Breast epithelium (tissue), 4 donors: ENCODE measurements at regions not wholly inside any gene's neighbourhood (a gene's known extent, or its start where the extent isn't known, plus 50 kb on each side); places are given as distances from the start of the nearest gene placed in this dataset.

ENCODE experiments used
- DNase-seq, 2 donors: peaks; one replicate each; pipeline ENCODE4 v3.0.0-alpha.2; 2019; ENCODE audit warnings: low spot score in 2 of 2
- H3K27ac ChIP-seq, 2 donors: fragments of 200-600 bp; sonication (generic) in 1 of 2; one replicate each; pipeline ENCODE4 v1.5.1; 2016 to 2019; ENCODE audit warnings: mild to moderate bottlenecking in 1 of 2
- H3K27me3 ChIP-seq, 2 donors: fragments of 200-600 bp; sonication (generic) in 1 of 2; one replicate each; pipeline versions ENCODE4 v1.5.1 to v1.6.0; 2017 to 2019; ENCODE audit warnings: control low read depth in 1 of 2, mild to moderate bottlenecking in 1 of 2
- H3K36me3 ChIP-seq: fragments of 200-600 bp; one replicate; pipeline ENCODE4 v1.5.1; 2019
- H3K4me1 ChIP-seq, 2 donors: fragments of 200-600 bp; sonication (generic); one replicate each; pipeline ENCODE4 v1.5.1; 2016 to 2019; ENCODE audit warnings: control low read depth in 1 of 2
- H3K4me3 ChIP-seq, 3 donors: fragments of 200-600 bp; sonication (generic); 1 replicate in 2 of 3; 2 replicates in 1 of 3; pipeline ENCODE4 v1.5.1; 2016 to 2019; ENCODE audit warnings: mild to moderate bottlenecking in 3 of 3, moderate library complexity in 2 of 3
- H3K9me3 ChIP-seq, 2 donors: fragments of 200-600 bp; sonication (generic) in 1 of 2; one replicate each; pipeline ENCODE4 v1.5.1; 2016 to 2019; ENCODE audit warnings: control low read depth in 1 of 2
- POLR2A ChIP-seq: fragments of 450-650 bp; IDR thresholded peaks from one replicate; pipeline ENCODE4 v1.6.1; 2016; ENCODE audit warnings: antibody characterized with exemption, mild to moderate bottlenecking, moderate library complexity
- POLR2AphosphoS5 ChIP-seq, 3 donors: sonication (generic); formaldehyde crosslinking; IDR thresholded peaks; one replicate each; pipeline ENCODE4 v1.6.1; 2017; ENCODE audit warnings: antibody characterized with exemption in 3 of 3
- intact Hi-C: fragments of 100-400 bp; cut with DNase I; formaldehyde crosslinking; loops from one replicate; pipeline ENCODE4 v1.15.1; 2023; ENCODE audit warnings: low total_unique reads
- TF ChIP-seq, protein P1 (sequence below), 3 donors: fragments of 450-650 bp; IDR thresholded peaks; one replicate each; pipeline ENCODE4 v1.5.1; 2016 to 2017; ENCODE audit warnings: antibody characterized with exemption in 3 of 3, mild to moderate bottlenecking in 3 of 3, moderate library complexity in 3 of 3

- no peaks in the 10 kb centered on the region for H3K27me3 ChIP-seq
- no peak for TF ChIP-seq POLR2A
- TF ChIP-seq POLR2AphosphoS5 (IDR thresholded peaks at IDR 0.05), result no peak
- TF ChIP-seq, protein P1, sequence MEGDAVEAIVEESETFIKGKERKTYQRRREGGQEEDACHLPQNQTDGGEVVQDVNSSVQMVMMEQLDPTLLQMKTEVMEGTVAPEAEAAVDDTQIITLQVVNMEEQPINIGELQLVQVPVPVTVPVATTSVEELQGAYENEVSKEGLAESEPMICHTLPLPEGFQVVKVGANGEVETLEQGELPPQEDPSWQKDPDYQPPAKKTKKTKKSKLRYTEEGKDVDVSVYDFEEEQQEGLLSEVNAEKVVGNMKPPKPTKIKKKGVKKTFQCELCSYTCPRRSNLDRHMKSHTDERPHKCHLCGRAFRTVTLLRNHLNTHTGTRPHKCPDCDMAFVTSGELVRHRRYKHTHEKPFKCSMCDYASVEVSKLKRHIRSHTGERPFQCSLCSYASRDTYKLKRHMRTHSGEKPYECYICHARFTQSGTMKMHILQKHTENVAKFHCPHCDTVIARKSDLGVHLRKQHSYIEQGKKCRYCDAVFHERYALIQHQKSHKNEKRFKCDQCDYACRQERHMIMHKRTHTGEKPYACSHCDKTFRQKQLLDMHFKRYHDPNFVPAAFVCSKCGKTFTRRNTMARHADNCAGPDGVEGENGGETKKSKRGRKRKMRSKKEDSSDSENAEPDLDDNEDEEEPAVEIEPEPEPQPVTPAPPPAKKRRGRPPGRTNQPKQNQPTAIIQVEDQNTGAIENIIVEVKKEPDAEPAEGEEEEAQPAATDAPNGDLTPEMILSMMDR (IDR thresholded peaks at IDR 0.05), result no peak
- intact Hi-C loops, result loop anchor here (5.0 kb wide), 1 partner anchor 781 kb away; no protein-coding TSS in a partner anchor
- no peaks in the 10 kb centered on the region for H3K36me3 ChIP-seq
- H3K27ac ChIP-seq, result no peak overlapping the region
- no peaks in the 10 kb centered on the region for H3K9me3 ChIP-seq
- H3K4me1 ChIP-seq, result no peaks in the 10 kb centered on the region
- no peak overlapping the region for H3K4me3 ChIP-seq
- DNase-seq, result no peak
Measured at GRCh38 chr1:190046231-190046630, 431.4 kb downstream of the BRINP3 start.
